Naive thymus-derived CD4-positive, alpha-beta T cell (primary cell): ENCODE measurements at regions not wholly inside any gene's neighbourhood (a gene's known extent, or its start where the extent isn't known, plus 50 kb on each side); places are given as distances from the start of the nearest gene placed in this dataset.
A peak's percentile ranks its signal among the peaks of the same experiment; 100 is the strongest.

ENCODE experiments used
- ATAC-seq: fragments of 150-1000 bp; cut with Tn5 transposase; 2 replicates; pipeline ENCODE4 v1.10.0; 2021; ENCODE audit warnings: mild to moderate bottlenecking, moderate library complexity
- CTCF ChIA-PET: fragments of 350-600 bp; sonication (Branson Sonifier 250); formaldehyde crosslinking; loops from one replicate; lab custom pipeline; 2021; ENCODE audit warnings: antibody characterized with exemption; lab: Charles Lee
- POLR2A ChIA-PET: fragments of 350-600 bp; sonication (Branson Sonifier 250); formaldehyde crosslinking; loops from one replicate; lab custom pipeline; 2021; ENCODE audit warnings: antibody characterized with exemption, inconsistent platforms; lab: Charles Lee
- DNase-seq, 9 donors: peaks; one replicate each; pipeline versions ENCODE4 v3.0.0 to v3.0.0-alpha.2; 2020 to 2022; ENCODE audit warnings: mixed read lengths in 1 of 9
- H3K27ac ChIP-seq: one replicate; pipeline ENCODE4 v1.7.0; 2013; ENCODE audit warnings: mild to moderate bottlenecking, low read depth, low read length, moderate library complexity
- H3K27me3 ChIP-seq, 2 donors: one replicate each; pipeline ENCODE4 v1.7.0; 2013; ENCODE audit warnings: low read length in 2 of 2, mild to moderate bottlenecking in 2 of 2, moderate library complexity in 2 of 2; ENCODE audit not compliant: control insufficient read depth in 2 of 2, insufficient read depth in 2 of 2
- H3K36me3 ChIP-seq, 3 experiments: 1 replicate in 2 of 3; 2 replicates in 1 of 3; pipeline ENCODE4 v1.7.0; 2013; ENCODE audit warnings: low read length in 3 of 3, mild to moderate bottlenecking in 3 of 3, moderate library complexity in 1 of 3; ENCODE audit not compliant: insufficient read depth in 3 of 3, control insufficient read depth in 2 of 3
- H3K4me1 ChIP-seq, 2 donors: one replicate each; pipeline ENCODE4 v1.7.0; 2013; ENCODE audit warnings: low read length in 2 of 2, mild to moderate bottlenecking in 2 of 2, moderate library complexity in 1 of 2; ENCODE audit not compliant: control insufficient read depth in 2 of 2, insufficient read depth in 2 of 2
- H3K4me3 ChIP-seq: 2 replicates; pipeline ENCODE4 v1.7.0; 2013; ENCODE audit warnings: mild to moderate bottlenecking, low read length
- H3K9me3 ChIP-seq, 3 experiments: 1 replicate in 2 of 3; 2 replicates in 1 of 3; pipeline ENCODE4 v1.7.0; 2013; ENCODE audit warnings: low read length in 3 of 3; ENCODE audit not compliant: control insufficient read depth in 2 of 3
- H3K27ac Mint-ChIP-seq, 9 donors: one replicate each; pipeline ENCODE4 v1.8.0; 2020 to 2022; ENCODE audit warnings: mixed read lengths in 9 of 9, mild to moderate bottlenecking in 8 of 9, moderate library complexity in 5 of 9, inconsistent platforms in 2 of 9
- H3K27me3 Mint-ChIP-seq, 5 donors: one replicate each; pipeline ENCODE4 v1.8.0; 2021 to 2022; ENCODE audit warnings: mixed read lengths in 5 of 5, mild to moderate bottlenecking in 1 of 5
- H3K36me3 Mint-ChIP-seq, 5 donors: one replicate each; pipeline ENCODE4 v1.8.0; 2020 to 2022; ENCODE audit warnings: mixed read lengths in 5 of 5, mild to moderate bottlenecking in 3 of 5, inconsistent platforms in 1 of 5
- H3K4me1 Mint-ChIP-seq, 7 donors: one replicate each; pipeline ENCODE4 v1.8.0; 2020 to 2022; ENCODE audit warnings: mixed read lengths in 7 of 7, mild to moderate bottlenecking in 3 of 7, inconsistent platforms in 1 of 7
- H3K4me3 Mint-ChIP-seq, 10 donors: one replicate each; pipeline ENCODE4 v1.8.0; 2020 to 2022; ENCODE audit warnings: mild to moderate bottlenecking in 10 of 10, mixed read lengths in 10 of 10, moderate library complexity in 6 of 10, inconsistent platforms in 2 of 10
- H3K9me3 Mint-ChIP-seq, 11 donors: one replicate each; pipeline ENCODE4 v1.8.0; 2020 to 2022; ENCODE audit warnings: mixed read lengths in 11 of 11, mild to moderate bottlenecking in 4 of 11, inconsistent platforms in 1 of 11, moderate library complexity in 1 of 11
- intact Hi-C, 2 donors: fragments of 100-400 bp; cut with micrococcal nuclease; formaldehyde crosslinking; loops; one replicate each; pipeline ENCODE4 v1.15.1; 2023

- no peak for ATAC-seq
- H3K27ac Mint-ChIP-seq = no peak overlapping the region
- H3K27me3 Mint-ChIP-seq = no peaks in the 10 kb centered on the region
Measured at GRCh38 chr10:47130491-47130890, 169.5 kb upstream of the GDF10 start.

GRCh38 chr10:47133871-47134570 is 166.0 kb upstream of the GDF10 start:
- DNase-seq = no peak
- CTCF ChIA-PET = no interaction called here

More at GRCh38 chr10:47130491-47130890, 169.5 kb upstream of the GDF10 start:
- Mint-ChIP-seq H3K9me3 (peaks cover 0 to 13% (median 0%) of the 10 kb centered on the region in 11 donors), H3K4me3 (no peak overlapping the region), H3K36me3 (no peaks in the 10 kb centered on the region), H3K4me1 (peaks cover 2 to 17% (median 9%) of the 10 kb centered on the region in 7 donors)
- no peak for DNase-seq
- POLR2A ChIA-PET = no interaction called here
- CTCF ChIA-PET = interaction anchor here (0.6 kb wide), 1 partner anchor 1526 kb away, joined by 3 read pairs; no protein-coding TSS in a partner anchor
- Histone ChIP-seq H3K9me3 (no peaks in the 10 kb centered on the region), H3K27me3 (no peaks in the 10 kb centered on the region), H3K27ac (no peak overlapping the region), H3K4me3 (no peak overlapping the region), H3K36me3 (no peaks in the 10 kb centered on the region), H3K4me1 (no peaks in the 10 kb centered on the region)
- intact Hi-C loops = no loop called here

GRCh38 chr10:47136866-47137265 is 163.1 kb upstream of the GDF10 start:
- H3K9me3 Mint-ChIP-seq = peaks cover 0 to 3% (median 0%) of the 10 kb centered on the region in 11 donors
- H3K27ac ChIP-seq = no peak overlapping the region
- intact Hi-C loops = no loop called here
- DNase-seq = no peak
- CTCF ChIA-PET = interaction anchor here (0.7 kb wide), 1 partner anchor 126 kb away, joined by 3 read pairs; no protein-coding TSS in a partner anchor
- H3K36me3 Mint-ChIP-seq = no peaks in the 10 kb centered on the region
- H3K27me3 ChIP-seq = no peaks in the 10 kb centered on the region
- POLR2A ChIA-PET = no interaction called here
- ATAC-seq = no peak
- no peaks in the 10 kb centered on the region for H3K9me3 ChIP-seq
- H3K4me1 Mint-ChIP-seq = peaks cover 2 to 15% (median 9%) of the 10 kb centered on the region in 7 donors
- no peak overlapping the region for H3K4me3 ChIP-seq
- no peak overlapping the region for H3K4me3 Mint-ChIP-seq
- H3K4me1 ChIP-seq = no peaks in the 10 kb centered on the region
- H3K36me3 ChIP-seq = no peaks in the 10 kb centered on the region
- peak overlapping the region in 1 of 9 donors; percentile 64 for H3K27ac Mint-ChIP-seq
- H3K27me3 Mint-ChIP-seq = peaks cover 0 to 2% (median 0%) of the 10 kb centered on the region in 5 donors

More at GRCh38 chr10:47133871-47134570, 166.0 kb upstream of the GDF10 start:
- Histone ChIP-seq H3K4me1 (no peaks in the 10 kb centered on the region), H3K36me3 (no peaks in the 10 kb centered on the region), H3K27ac (no peak overlapping the region), H3K9me3 (no peaks in the 10 kb centered on the region), H3K4me3 (no peak overlapping the region), H3K27me3 (no peaks in the 10 kb centered on the region)
- no peaks in the 10 kb centered on the region for H3K36me3 Mint-ChIP-seq
- POLR2A ChIA-PET = no interaction called here
- no peak overlapping the region for H3K4me3 Mint-ChIP-seq
- ATAC-seq = peak; percentile 68
- H3K27ac Mint-ChIP-seq = peak overlapping the region in 4 of 9 donors; percentile 19 to 34 (median 30)
- H3K27me3 Mint-ChIP-seq = peaks cover 0 to 2% (median 0%) of the 10 kb centered on the region in 5 donors
- H3K9me3 Mint-ChIP-seq = peaks cover 0 to 6% (median 0%) of the 10 kb centered on the region in 11 donors
- H3K4me1 Mint-ChIP-seq = peaks cover 2 to 17% (median 12%) of the 10 kb centered on the region in 7 donors
- intact Hi-C loops = no loop called here

- no peaks in the 10 kb centered on the region for H3K36me3 ChIP-seq
- no peak overlapping the region for H3K4me3 Mint-ChIP-seq
- no peaks in the 10 kb centered on the region for H3K36me3 Mint-ChIP-seq
- H3K4me1 ChIP-seq = no peaks in the 10 kb centered on the region
- H3K27ac Mint-ChIP-seq = peak overlapping the region in 1 of 9 donors; percentile 46
- H3K9me3 ChIP-seq = no peaks in the 10 kb centered on the region
- H3K27me3 Mint-ChIP-seq = peaks cover 0 to 2% (median 0%) of the 10 kb centered on the region in 5 donors
- POLR2A ChIA-PET = no interaction called here
- no peak overlapping the region for H3K4me3 ChIP-seq
- CTCF ChIA-PET = no interaction called here
- intact Hi-C loops = no loop called here
- no peak for DNase-seq
- H3K27me3 ChIP-seq = no peaks in the 10 kb centered on the region
- ATAC-seq = no peak
- peaks cover 0 to 3% (median 0%) of the 10 kb centered on the region in 11 donors for H3K9me3 Mint-ChIP-seq
- no peak overlapping the region for H3K27ac ChIP-seq
- H3K4me1 Mint-ChIP-seq = peaks cover 2 to 15% (median 9%) of the 10 kb centered on the region in 7 donors
Measured at GRCh38 chr10:47137311-47137851, 162.6 kb upstream of the GDF10 start.

GRCh38 chr10:47139121-47139520 is 160.9 kb upstream of the GDF10 start:
- POLR2A ChIA-PET = no interaction called here

GRCh38 chr10:47140761-47141348 is 159.1 kb upstream of the GDF10 start:
- H3K27me3 ChIP-seq = no peaks in the 10 kb centered on the region
- no peak overlapping the region for H3K27ac Mint-ChIP-seq
- peaks cover 0 to 3% (median 0%) of the 10 kb centered on the region in 11 donors for H3K9me3 Mint-ChIP-seq
- H3K27me3 Mint-ChIP-seq = peaks cover 0 to 2% (median 0%) of the 10 kb centered on the region in 5 donors
- DNase-seq = no peak
- intact Hi-C loops = no loop called here
- no peaks in the 10 kb centered on the region for H3K9me3 ChIP-seq
- no peak overlapping the region for H3K27ac ChIP-seq
- no peak overlapping the region for H3K4me3 ChIP-seq
- CTCF ChIA-PET = no interaction called here
- H3K4me1 Mint-ChIP-seq = peaks cover 0 to 12% (median 0%) of the 10 kb centered on the region in 7 donors
- no peaks in the 10 kb centered on the region for H3K36me3 Mint-ChIP-seq
- H3K4me3 Mint-ChIP-seq = no peak overlapping the region
- H3K36me3 ChIP-seq = no peaks in the 10 kb centered on the region
- POLR2A ChIA-PET = no interaction called here
- no peak for ATAC-seq
- no peaks in the 10 kb centered on the region for H3K4me1 ChIP-seq

More at GRCh38 chr10:47139121-47139520, 160.9 kb upstream of the GDF10 start:
- Histone ChIP-seq H3K27ac (no peak overlapping the region), H3K9me3 (no peaks in the 10 kb centered on the region), H3K4me1 (no peaks in the 10 kb centered on the region), H3K4me3 (no peak overlapping the region), H3K27me3 (no peaks in the 10 kb centered on the region), H3K36me3 (no peaks in the 10 kb centered on the region)
- no peak for ATAC-seq
- Mint-ChIP-seq H3K36me3 (no peaks in the 10 kb centered on the region), H3K4me1 (peaks cover 0 to 12% (median 2%) of the 10 kb centered on the region in 7 donors), H3K27ac (no peak overlapping the region), H3K27me3 (peaks cover 0 to 2% (median 0%) of the 10 kb centered on the region in 5 donors), H3K9me3 (peaks cover 0 to 3% (median 0%) of the 10 kb centered on the region in 11 donors), H3K4me3 (no peak overlapping the region)
- DNase-seq = no peak
- CTCF ChIA-PET = interaction anchor here (1.1 kb wide), 1 partner anchor 92 kb away, joined by 3 read pairs; no protein-coding TSS in a partner anchor
- intact Hi-C loops = no loop called here
